H1 (cell line): ENCODE measurements at regions not wholly inside any gene's neighbourhood (a gene's known extent, or its start where the extent isn't known, plus 50 kb on each side); places are given as distances from the start of the nearest gene placed in this dataset.

Source experiments
- CTCF ChIA-PET: fragments of 300-600 bp; sonication (Branson Sonifier 250); formaldehyde crosslinking; loops from one replicate; lab custom pipeline; 2021; ENCODE audit not compliant: partially characterized antibody; lab: Charles Lee
- POLR2A ChIA-PET: fragments of 300-600 bp; sonication (Branson Sonifier 250); formaldehyde crosslinking; loops from one replicate; lab custom pipeline; 2021; ENCODE audit warnings: inconsistent platforms; ENCODE audit not compliant: partially characterized antibody; lab: Charles Lee
- DNase-seq, 2 experiments: peaks; one replicate each; pipeline versions ENCODE4 v3.0.0 to v3.0.0-alpha.2; 2010 to 2022; ENCODE audit warnings: low spot score in 2 of 2, low read depth in 1 of 2, mixed read lengths in 1 of 2
- FAIRE-seq: peaks from 2 replicates; lab custom pipeline; 2011; peaks lifted over from hg19 to GRCh38; lab: Jason Lieb, UNC
- H2AFZ ChIP-seq: 2 replicates; pipeline ENCODE4 v1.8.1; 2012; ENCODE audit warnings: low read length, inconsistent platforms
- H2AK5ac ChIP-seq: 2 replicates; pipeline ENCODE4 v1.6.1; 2013; ENCODE audit warnings: low read depth, low read length
- H2BK120ac ChIP-seq: replicated peaks from 2 replicates; pipeline ENCODE3; 2013; ENCODE audit warnings: low read depth, low read length, inconsistent platforms
- H2BK12ac ChIP-seq: 2 replicates; pipeline ENCODE4 v1.6.1; 2013; ENCODE audit warnings: low read depth, low read length
- H2BK15ac ChIP-seq: 2 replicates; pipeline ENCODE4 v1.6.1; 2013; ENCODE audit warnings: low read length
- H2BK20ac ChIP-seq: 2 replicates; pipeline ENCODE4 v1.6.1; 2013; ENCODE audit warnings: low read length
- H2BK5ac ChIP-seq: 2 replicates; pipeline ENCODE4 v1.6.1; 2013; ENCODE audit warnings: low read depth, low read length
- H3K14ac ChIP-seq: 2 replicates; pipeline ENCODE4 v1.6.1; 2013; ENCODE audit warnings: inconsistent platforms; ENCODE audit not compliant: insufficient read length
- H3K18ac ChIP-seq: 2 replicates; pipeline ENCODE4 v1.6.1; 2013; ENCODE audit warnings: low read length; ENCODE audit errors: extremely low read depth
- H3K23ac ChIP-seq: 2 replicates; pipeline ENCODE4 v1.6.1; 2013; ENCODE audit warnings: inconsistent platforms; ENCODE audit not compliant: insufficient read length
- H3K23me2 ChIP-seq: 2 replicates; pipeline ENCODE4 v1.6.1; 2013; ENCODE audit warnings: low read depth, low read length
- H3K27ac ChIP-seq: 2 replicates; pipeline ENCODE4 v1.6.1; 2011; ENCODE audit warnings: low read depth, low read length, inconsistent platforms
- H3K27me3 ChIP-seq, 4 experiments: replicated peaks in 1 of 4; 1 replicate in 1 of 4; 2 replicates in 3 of 4; pipeline versions ENCODE4 v1.6.1 to v1.8.1; 2011 to 2013; ENCODE audit warnings: low read length in 3 of 4, mild to moderate bottlenecking in 3 of 4, inconsistent platforms in 2 of 4, mixed read lengths in 2 of 4, moderate library complexity in 1 of 4; ENCODE audit not compliant: control insufficient read depth in 3 of 4, insufficient read depth in 3 of 4; ENCODE audit errors: extremely low read depth in 1 of 4
- H3K36me3 ChIP-seq, 4 experiments: 2 replicates each; pipeline versions ENCODE4 v1.6.1 to v1.8.1; 2011 to 2013; ENCODE audit warnings: mild to moderate bottlenecking in 4 of 4, low read length in 3 of 4, moderate library complexity in 2 of 4, control low read depth in 1 of 4, inconsistent platforms in 1 of 4; ENCODE audit not compliant: insufficient read depth in 4 of 4, control insufficient read depth in 2 of 4
- H3K4ac ChIP-seq: replicated peaks from 2 replicates; pipeline ENCODE3; 2013; ENCODE audit warnings: low read length, low read depth, mixed read lengths, inconsistent platforms; ENCODE audit not compliant: insufficient read length
- H3K4me1 ChIP-seq, 4 experiments: replicated peaks in 1 of 4; 1 replicate in 1 of 4; 2 replicates in 3 of 4; pipeline versions ENCODE4 v1.6.1 to v1.8.1; 2011 to 2013; ENCODE audit warnings: low read length in 3 of 4, inconsistent platforms in 2 of 4, mixed read lengths in 1 of 4; ENCODE audit not compliant: insufficient read depth in 4 of 4, control insufficient read depth in 3 of 4
- H3K4me2 ChIP-seq, 2 experiments: 2 replicates each; pipeline versions ENCODE4 v1.6.1 to v1.8.1; 2011 to 2013; ENCODE audit warnings: low read depth in 2 of 2, low read length in 2 of 2, control low read depth in 1 of 2, inconsistent platforms in 1 of 2, mild to moderate bottlenecking in 1 of 2; ENCODE audit not compliant: insufficient read depth in 1 of 2
- H3K4me3 ChIP-seq, 4 experiments: fragments of 200-600, 300-600 bp in 1 of 4; sonication (generic), shearing (Covaris generic), sonication (Bioruptor Twin) in 1 of 4; 2 replicates each; pipeline versions ENCODE4 v1.5.1 to v1.8.1; 2011 to 2016; ENCODE audit warnings: low read length in 4 of 4, low read depth in 3 of 4, control low read depth in 2 of 4, inconsistent platforms in 2 of 4, mild to moderate bottlenecking in 2 of 4, mixed read lengths in 1 of 4, moderate library complexity in 1 of 4; ENCODE audit not compliant: insufficient read depth in 2 of 4; ENCODE audit errors: extremely low read depth in 1 of 4
- H3K56ac ChIP-seq: replicated peaks from 2 replicates; pipeline ENCODE3; 2013; ENCODE audit warnings: low read depth, mild to moderate bottlenecking, mixed read lengths, low read length, inconsistent platforms; ENCODE audit not compliant: insufficient read length
- H3K79me1 ChIP-seq: 2 replicates; pipeline ENCODE4 v1.6.1; 2013; ENCODE audit warnings: low read depth, low read length, control low read depth
- H3K79me2 ChIP-seq, 2 experiments: 2 replicates each; pipeline versions ENCODE4 v1.6.1 to v1.8.1; 2012 to 2013; ENCODE audit warnings: low read length in 2 of 2, mild to moderate bottlenecking in 2 of 2, inconsistent platforms in 1 of 2; ENCODE audit not compliant: insufficient read depth in 2 of 2, control insufficient read depth in 1 of 2
- H3K9ac ChIP-seq, 4 experiments: replicated peaks in 1 of 4; 1 replicate in 1 of 4; 2 replicates in 3 of 4; pipeline versions ENCODE4 v1.6.1 to v1.8.1; 2011 to 2013; ENCODE audit warnings: low read depth in 3 of 4, low read length in 3 of 4, control low read depth in 2 of 4, mild to moderate bottlenecking in 2 of 4, moderate library complexity in 2 of 4, inconsistent platforms in 1 of 4; ENCODE audit errors: extremely low read depth in 1 of 4
- H3K9me3 ChIP-seq, 2 experiments: 2 replicates each; pipeline versions ENCODE4 v1.6.1 to v1.8.1; 2012 to 2013; ENCODE audit warnings: mild to moderate bottlenecking in 2 of 2, moderate library complexity in 2 of 2, control low read depth in 1 of 2, inconsistent platforms in 1 of 2, low read depth in 1 of 2, low read length in 1 of 2, mixed read lengths in 1 of 2; ENCODE audit not compliant: insufficient read depth in 2 of 2
- H4K20me1 ChIP-seq, 2 experiments: replicated peaks in 1 of 2; 2 replicates each; pipeline versions ENCODE3 to v1.8.1; 2011 to 2013; ENCODE audit warnings: inconsistent platforms in 2 of 2, low read length in 2 of 2, mild to moderate bottlenecking in 1 of 2; ENCODE audit not compliant: insufficient read depth in 2 of 2, control insufficient read depth in 1 of 2
- H4K5ac ChIP-seq: 2 replicates; pipeline ENCODE4 v1.6.1; 2013; ENCODE audit warnings: low read length, low read depth, mixed read lengths, inconsistent platforms; ENCODE audit not compliant: insufficient read length
- H4K8ac ChIP-seq: 2 replicates; pipeline ENCODE4 v1.8.0; 2013; ENCODE audit warnings: mild to moderate bottlenecking, moderate library complexity, low read length, inconsistent platforms; ENCODE audit not compliant: insufficient read depth; ENCODE audit errors: extremely low read depth
- H4K91ac ChIP-seq: replicated peaks from 2 replicates; pipeline ENCODE3; 2013; ENCODE audit warnings: low read length, mixed read lengths, inconsistent platforms; ENCODE audit not compliant: insufficient read length
- BCL11A ChIP-seq, 2 experiments: IDR thresholded peaks; one replicate each; pipeline ENCODE4 v1.6.1; 2011; ENCODE audit warnings: low read depth in 2 of 2, low read length in 2 of 2, mild to moderate bottlenecking in 2 of 2
- CBX5 ChIP-seq: fragments of 300-800, 300-1000 bp; sonication (generic); IDR thresholded peaks from 2 replicates; pipeline ENCODE4 v1.7.1; 2016; ENCODE audit warnings: antibody characterized with exemption, low read length, low read depth
- EP300 ChIP-seq, 2 experiments: IDR thresholded peaks; 1 replicate in 1 of 2; 2 replicates in 1 of 2; pipeline ENCODE4 v1.6.1; 2011 to 2012; ENCODE audit warnings: low read depth in 2 of 2, low read length in 2 of 2, mild to moderate bottlenecking in 2 of 2, borderline replicate concordance in 1 of 2, inconsistent platforms in 1 of 2, moderate library complexity in 1 of 2
- HDAC2 ChIP-seq, 2 experiments: fragments of 300-600 bp in 1 of 2; sonication (generic) in 1 of 2; IDR thresholded peaks; 2 replicates each; pipeline ENCODE4 v1.6.1; 2011 to 2012; ENCODE audit warnings: low read depth in 2 of 2, low read length in 2 of 2, mild to moderate bottlenecking in 2 of 2, moderate library complexity in 2 of 2, borderline replicate concordance in 1 of 2, inconsistent platforms in 1 of 2
- KDM4A ChIP-seq: IDR thresholded peaks from one replicate; pipeline ENCODE4 v1.7.1; 2012; ENCODE audit warnings: low read depth, mild to moderate bottlenecking, moderate library complexity, low read length, inconsistent platforms; ENCODE audit not compliant: severe bottlenecking
- POLR2AphosphoS5 ChIP-seq: IDR thresholded peaks from 2 replicates; pipeline ENCODE4 v1.6.1; 2011; ENCODE audit warnings: low read depth, low read length
- RFX5 ChIP-seq: IDR thresholded peaks from 2 replicates; pipeline ENCODE4 v1.6.1; 2011; ENCODE audit warnings: low read depth, low read length, improper control_type of control experiment, borderline replicate concordance
- SAP30 ChIP-seq: fragments of 300-600 bp; sonication (generic); IDR thresholded peaks from 2 replicates; pipeline ENCODE4 v1.7.1; 2012; ENCODE audit warnings: low read length, moderate library complexity, mild to moderate bottlenecking, inconsistent platforms; ENCODE audit not compliant: insufficient read depth, insufficient replicate concordance
- SIRT6 ChIP-seq: IDR thresholded peaks from one replicate; pipeline ENCODE4 v1.7.1; 2012; ENCODE audit warnings: low read length, inconsistent platforms
- SIX5 ChIP-seq: IDR thresholded peaks from 2 replicates; pipeline ENCODE4 v1.6.1; 2011; ENCODE audit warnings: mild to moderate bottlenecking, low read depth, low read length
- SP1 ChIP-seq: IDR thresholded peaks from 2 replicates; pipeline ENCODE4 v1.6.1; 2011; ENCODE audit warnings: low read depth, low read length
- TAF1 ChIP-seq: IDR thresholded peaks from 2 replicates; pipeline ENCODE4 v1.6.1; 2011; ENCODE audit warnings: mild to moderate bottlenecking, low read depth, low read length
- TBP ChIP-seq: IDR thresholded peaks from 2 replicates; pipeline ENCODE4 v1.6.1; 2011; ENCODE audit warnings: low read depth, low read length, improper control_type of control experiment
- WGBS, 2 experiments: shearing (Covaris generic) in 1 of 2; methylation state at CpG; one replicate each; pipeline versions ENCODE4 v1.1.6 to v1.1.7; 2013 to 2015; ENCODE audit warnings: low lambda C conversion rate in 2 of 2, mixed read lengths in 2 of 2, inconsistent platforms in 1 of 2, low coverage in 1 of 2, missing lambda C conversion rate in 1 of 2; ENCODE audit not compliant: insufficient replicate concordance in 2 of 2, insufficient coverage in 1 of 2, insufficient read length in 1 of 2; ENCODE audit errors: extremely low coverage in 1 of 2, missing lambda C conversion rate in 1 of 2; 5-methylcytosine and 5-hydroxymethylcytosine counted together

DNA sequence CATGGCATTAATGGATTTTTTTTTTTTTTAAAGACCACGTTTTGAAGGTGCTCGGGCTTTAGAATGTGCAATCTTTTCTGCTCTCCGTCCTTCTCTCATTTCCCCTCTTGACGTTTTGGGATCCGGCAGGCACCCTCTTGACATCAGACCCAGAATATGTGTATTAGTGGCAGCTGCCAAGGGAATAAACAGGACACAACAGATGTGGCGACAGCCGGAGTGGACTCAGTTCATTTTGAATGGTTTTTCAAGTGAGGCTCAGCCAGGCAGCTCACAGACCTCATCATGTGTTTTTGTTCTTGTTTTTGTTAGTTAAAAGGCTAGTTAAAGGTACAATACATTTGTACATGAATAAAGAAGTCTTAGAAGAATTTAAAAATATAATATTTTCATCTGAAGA is 365.0 kb upstream of the SEMA6A start:
- H3K9ac ChIP-seq: no peak overlapping the region
- H3K23me2 ChIP-seq: no peaks in the 10 kb centered on the region
- peak overlapping the region; percentile 31 for H4K91ac ChIP-seq
- FAIRE-seq (no peak), DNase-seq (no peak)
- H3K36me3 ChIP-seq: no peaks in the 10 kb centered on the region
- no peak overlapping the region for H3K56ac ChIP-seq
- H2AK5ac ChIP-seq: no peak overlapping the region
- peaks cover 0 to 14% (median 6%) of the 10 kb centered on the region in 4 experiments; a peak in 4 of 7 replicates for H3K4me1 ChIP-seq
- H3K9me3 ChIP-seq: no peaks in the 10 kb centered on the region
- no peak overlapping the region for H3K4me2 ChIP-seq
- H2AFZ ChIP-seq: no peak overlapping the region
- peak overlapping the region; percentile 9 for H2BK120ac ChIP-seq
- no peak overlapping the region for H2BK20ac ChIP-seq
- H3K4ac ChIP-seq: no peak overlapping the region
- H3K23ac ChIP-seq: no peak overlapping the region
- H3K14ac ChIP-seq: no peak overlapping the region
- 79% methylated on average over 7 of the region's 7 CpGs; no CpG with 5 or more reads in 1 of the 2 experiments for WGBS, 2 experiments
- no peaks in the 10 kb centered on the region; a peak in 1 of 7 replicates for H3K27me3 ChIP-seq
- POLR2A ChIA-PET: no interaction called here
- no peak overlapping the region for H3K4me3 ChIP-seq
- H2BK5ac ChIP-seq: peak overlapping the region; percentile 20; the same call in 1 of the 2 replicates
- H2BK12ac ChIP-seq: no peak overlapping the region
- TF ChIP-seq KDM4A: no peak
- no peak for TF ChIP-seq TBP
- no peak for TF ChIP-seq POLR2AphosphoS5
- no peak for TF ChIP-seq SP1
- no peak for TF ChIP-seq SIRT6
- TF ChIP-seq CBX5: no peak
- TF ChIP-seq HDAC2 (IDR thresholded peaks at IDR 0.05; ENCODE audit: borderline replicate concordance in 1 of 2, low read depth in 2 of 2, low read length in 2 of 2): no peak
- TF ChIP-seq SAP30: no peak
- no peak for TF ChIP-seq EP300 (IDR thresholded peaks at IDR 0.05; ENCODE audit: borderline replicate concordance in 1 of 2, low read depth in 2 of 2, low read length in 2 of 2)
- no peak for TF ChIP-seq BCL11A (IDR thresholded peaks at IDR 0.05; ENCODE audit: low read depth in 2 of 2, low read length in 2 of 2)
- TF ChIP-seq RFX5: no peak
- TF ChIP-seq SIX5: no peak
- no peak for TF ChIP-seq TAF1
- no peaks in the 10 kb centered on the region for H3K79me2 ChIP-seq
- no peak overlapping the region for H3K27ac ChIP-seq
- H4K20me1 ChIP-seq: no peaks in the 10 kb centered on the region
- H4K5ac ChIP-seq: no peak overlapping the region
- H3K18ac ChIP-seq: no peak overlapping the region
- no peaks in the 10 kb centered on the region for H3K79me1 ChIP-seq
- CTCF ChIA-PET: interaction anchor here (0.5 kb wide), 1 partner anchor 553 kb away, joined by 3 read pairs; no protein-coding TSS in a partner anchor
- H4K8ac ChIP-seq: no peak overlapping the region
- H2BK15ac ChIP-seq: no peak overlapping the region
